IMR-90 (cell line): ENCODE measurements at regions not wholly inside any gene's neighbourhood (a gene's known extent, or its start where the extent isn't known, plus 50 kb on each side); places are given as distances from the start of the nearest gene placed in this dataset.

ENCODE experiments used
- BHLHE40 ChIP-seq: fragments of 150-350 bp; IDR thresholded peaks from 2 replicates; pipeline ENCODE4 v1.6.1; 2016; ENCODE audit warnings: mild to moderate bottlenecking, low read depth, low read length
- FOS ChIP-seq: fragments of 150-350 bp; IDR thresholded peaks from 2 replicates; pipeline ENCODE4 v1.6.1; 2016; ENCODE audit warnings: low read depth, low read length
- POLR2A ChIP-seq: IDR thresholded peaks from 2 replicates; pipeline ENCODE4 v1.6.1; 2012; ENCODE audit warnings: mild to moderate bottlenecking, low read depth, low read length
- RFX5 ChIP-seq: IDR thresholded peaks from 2 replicates; pipeline ENCODE4 v1.8.0; 2012; ENCODE audit warnings: low read depth, mild to moderate bottlenecking, low read length, moderate library complexity
- SMC3 ChIP-seq: fragments of 150-350 bp; IDR thresholded peaks from 2 replicates; pipeline ENCODE4 v1.6.1; 2016; ENCODE audit warnings: low read depth, mild to moderate bottlenecking, antibody characterized with exemption, low read length, moderate library complexity
- TF ChIP-seq, protein P1 (sequence below): conservative IDR thresholded peaks from 2 replicates; pipeline ENCODE4 v1.5.1; 2012; ENCODE audit warnings: mild to moderate bottlenecking, low read depth, low read length, improper control_type of control experiment
- TF ChIP-seq, protein P2 (sequence below): fragments of 150-350 bp; IDR thresholded peaks from 2 replicates; pipeline ENCODE4 v1.6.1; 2016; ENCODE audit warnings: low read depth, mild to moderate bottlenecking, low read length, moderate library complexity, borderline replicate concordance

DNA sequence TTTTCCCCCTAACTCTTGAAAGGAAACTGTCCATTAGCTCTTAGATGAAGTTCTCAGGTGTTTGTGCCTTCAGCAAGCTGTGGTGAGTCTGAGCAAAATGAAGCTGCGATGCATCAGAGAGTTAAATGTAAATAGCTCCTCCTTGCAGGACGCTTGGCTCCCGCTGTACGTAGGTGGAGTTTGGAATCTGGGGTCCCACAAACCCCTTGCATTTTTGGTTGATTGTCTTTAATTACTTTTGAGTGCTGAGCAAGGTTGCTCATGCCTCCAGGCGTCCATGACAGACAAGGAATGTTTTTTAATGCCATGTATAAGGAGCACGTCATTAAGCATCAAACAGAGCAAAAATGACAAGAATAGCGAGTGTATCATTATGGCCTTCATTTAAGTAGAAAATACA is 300.5 kb downstream of the TFAP2C start:
- TF ChIP-seq, protein P1, sequence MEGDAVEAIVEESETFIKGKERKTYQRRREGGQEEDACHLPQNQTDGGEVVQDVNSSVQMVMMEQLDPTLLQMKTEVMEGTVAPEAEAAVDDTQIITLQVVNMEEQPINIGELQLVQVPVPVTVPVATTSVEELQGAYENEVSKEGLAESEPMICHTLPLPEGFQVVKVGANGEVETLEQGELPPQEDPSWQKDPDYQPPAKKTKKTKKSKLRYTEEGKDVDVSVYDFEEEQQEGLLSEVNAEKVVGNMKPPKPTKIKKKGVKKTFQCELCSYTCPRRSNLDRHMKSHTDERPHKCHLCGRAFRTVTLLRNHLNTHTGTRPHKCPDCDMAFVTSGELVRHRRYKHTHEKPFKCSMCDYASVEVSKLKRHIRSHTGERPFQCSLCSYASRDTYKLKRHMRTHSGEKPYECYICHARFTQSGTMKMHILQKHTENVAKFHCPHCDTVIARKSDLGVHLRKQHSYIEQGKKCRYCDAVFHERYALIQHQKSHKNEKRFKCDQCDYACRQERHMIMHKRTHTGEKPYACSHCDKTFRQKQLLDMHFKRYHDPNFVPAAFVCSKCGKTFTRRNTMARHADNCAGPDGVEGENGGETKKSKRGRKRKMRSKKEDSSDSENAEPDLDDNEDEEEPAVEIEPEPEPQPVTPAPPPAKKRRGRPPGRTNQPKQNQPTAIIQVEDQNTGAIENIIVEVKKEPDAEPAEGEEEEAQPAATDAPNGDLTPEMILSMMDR, result no peak
- TF ChIP-seq FOS (no peak), POLR2A (no peak), SMC3 (no peak), BHLHE40 (no peak), RFX5 (no peak)
- TF ChIP-seq, protein P2, sequence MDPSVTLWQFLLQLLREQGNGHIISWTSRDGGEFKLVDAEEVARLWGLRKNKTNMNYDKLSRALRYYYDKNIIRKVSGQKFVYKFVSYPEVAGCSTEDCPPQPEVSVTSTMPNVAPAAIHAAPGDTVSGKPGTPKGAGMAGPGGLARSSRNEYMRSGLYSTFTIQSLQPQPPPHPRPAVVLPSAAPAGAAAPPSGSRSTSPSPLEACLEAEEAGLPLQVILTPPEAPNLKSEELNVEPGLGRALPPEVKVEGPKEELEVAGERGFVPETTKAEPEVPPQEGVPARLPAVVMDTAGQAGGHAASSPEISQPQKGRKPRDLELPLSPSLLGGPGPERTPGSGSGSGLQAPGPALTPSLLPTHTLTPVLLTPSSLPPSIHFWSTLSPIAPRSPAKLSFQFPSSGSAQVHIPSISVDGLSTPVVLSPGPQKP, result no peak
